ENCODE measurements at regions not wholly inside any gene's neighbourhood (a gene's known extent, or its start where the extent isn't known, plus 50 kb on each side); places are given as distances from the start of the nearest gene placed in this dataset.
A peak's percentile ranks its signal among the peaks of the same experiment; 100 is the strongest.

DNA sequence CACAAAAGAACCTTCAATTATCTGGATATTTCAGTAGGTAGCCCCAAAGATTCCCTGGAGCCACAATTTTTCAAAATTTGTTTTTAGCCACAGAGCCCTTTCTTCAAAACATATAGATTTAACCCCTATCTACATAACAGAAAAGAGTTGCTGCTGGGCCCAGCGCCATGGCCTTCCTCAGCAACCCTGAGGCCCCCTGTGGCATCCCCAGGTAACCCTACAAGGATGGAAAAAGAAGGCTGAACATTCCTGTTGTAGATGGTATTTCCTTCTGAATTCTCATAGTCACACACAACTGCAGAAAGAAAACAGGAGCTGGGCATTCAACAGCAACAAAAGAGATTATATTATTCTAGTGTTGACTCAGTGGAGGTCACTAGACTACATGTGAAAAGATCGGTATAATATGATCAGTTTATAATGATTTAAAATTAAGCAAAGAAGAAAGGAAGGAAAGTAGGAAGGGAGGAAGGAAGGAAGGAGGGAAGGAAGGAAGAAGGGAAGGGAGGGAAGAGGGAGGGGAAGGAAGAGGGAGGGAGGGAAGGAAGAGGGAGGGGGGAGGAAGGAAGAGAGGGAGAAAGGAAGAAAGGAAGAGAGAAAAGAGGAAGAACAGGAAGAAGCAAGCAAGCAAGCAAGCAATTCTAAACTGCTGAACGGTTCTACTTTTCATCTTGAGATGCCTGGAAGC, 342.5 kb upstream of the NR2F2 start:
- ATAC-seq (no peak), DNase-seq (no peak)

DNA sequence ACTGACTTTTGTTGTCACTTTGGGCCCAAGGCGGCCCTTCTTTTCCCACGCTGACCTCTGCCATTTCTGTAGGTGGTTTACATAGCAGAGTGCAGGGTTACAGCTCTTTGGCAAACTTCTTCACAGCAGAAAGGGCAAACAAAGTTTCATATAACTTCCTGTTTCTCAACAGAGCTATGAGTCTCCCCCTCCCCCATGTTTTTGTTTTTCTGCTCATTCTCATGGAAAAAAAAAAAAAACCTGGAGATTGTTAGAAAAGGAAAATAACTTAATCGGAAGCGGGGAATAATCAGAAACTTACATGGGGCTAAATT, 342.0 kb upstream of the NR2F2 start:
- no peak overlapping the region for H3K27ac Mint-ChIP-seq
- peaks cover 6 to 36% (median 19%) of the 10 kb centered on the region in 5 donors for H3K27me3 Mint-ChIP-seq
- peaks cover 0 to 5% (median 0%) of the 10 kb centered on the region in 9 donors for H3K9me3 Mint-ChIP-seq

More for the DNA sequence above, 342.5 kb upstream of the NR2F2 start:
- no peak overlapping the region for H3K27ac Mint-ChIP-seq
- H3K4me1 Mint-ChIP-seq: peaks cover 0 to 15% (median 0%) of the 10 kb centered on the region in 4 donors
- no peak overlapping the region for H3K4me3 Mint-ChIP-seq
- H3K9me3 Mint-ChIP-seq: peaks cover 0 to 5% (median 0%) of the 10 kb centered on the region in 9 donors
- H3K27me3 Mint-ChIP-seq: peaks cover 6 to 41% (median 19%) of the 10 kb centered on the region in 5 donors
- POLR2A ChIA-PET: no interaction called here
- peaks cover 0 to 13% (median 3%) of the 10 kb centered on the region in 3 donors for H3K36me3 Mint-ChIP-seq

DNA sequence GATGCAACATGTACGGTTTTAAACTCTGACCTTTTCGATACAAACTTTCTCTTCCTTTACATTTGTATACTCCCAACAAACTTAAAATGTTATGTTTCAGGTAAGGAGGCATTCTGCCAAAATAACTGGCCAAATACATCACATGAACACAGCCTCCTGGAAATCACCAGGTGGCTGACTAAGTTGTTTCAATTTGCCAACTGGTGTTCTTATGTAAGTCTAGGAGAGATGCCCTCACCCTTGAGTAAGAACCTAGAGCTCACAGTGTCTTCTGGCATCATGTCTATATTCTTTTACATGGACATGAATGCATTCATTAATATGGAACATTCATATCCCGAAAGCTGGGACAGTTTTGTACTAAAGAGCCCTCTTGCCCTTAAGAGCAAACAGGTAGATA, 341.1 kb upstream of the NR2F2 start:
- Mint-ChIP-seq H3K9me3 (peaks cover 0 to 5% (median 0%) of the 10 kb centered on the region in 9 donors), H3K36me3 (peaks cover 0 to 13% (median 3%) of the 10 kb centered on the region in 3 donors), H3K4me3 (no peak overlapping the region), H3K4me1 (peaks cover 0 to 15% (median 0%) of the 10 kb centered on the region in 4 donors), H3K27ac (no peak overlapping the region), H3K27me3 (peaks cover 6 to 27% (median 19%) of the 10 kb centered on the region in 5 donors)
- ATAC-seq: no peak
- POLR2A ChIA-PET: no interaction called here
- DNase-seq: no peak

More for the DNA sequence above, 342.0 kb upstream of the NR2F2 start:
- POLR2A ChIA-PET: no interaction called here
- no peak overlapping the region for H3K4me3 Mint-ChIP-seq
- peaks cover 0 to 15% (median 0%) of the 10 kb centered on the region in 4 donors for H3K4me1 Mint-ChIP-seq
- ATAC-seq (no peak), DNase-seq (no peak)
- H3K36me3 Mint-ChIP-seq: peaks cover 0 to 13% (median 3%) of the 10 kb centered on the region in 3 donors

DNA sequence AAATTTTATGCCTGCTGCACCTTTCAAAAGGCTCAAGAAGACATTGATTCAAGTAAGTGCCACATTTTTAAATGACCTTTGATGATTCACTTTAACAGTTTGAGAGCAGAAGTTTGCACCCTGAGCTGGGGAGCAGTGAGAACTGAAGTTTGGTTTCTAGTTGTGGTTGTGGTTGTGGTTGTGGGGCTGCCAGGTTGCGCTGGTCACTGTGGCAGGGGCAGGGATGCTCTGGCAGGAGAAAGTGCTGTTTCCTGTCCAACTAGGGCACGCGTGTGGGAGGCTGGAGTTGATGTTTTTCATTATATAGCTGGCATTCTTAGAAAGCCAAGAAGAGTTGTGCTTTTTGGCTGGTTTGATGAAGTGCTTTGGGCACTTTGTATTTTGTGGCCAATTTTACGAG, 339.7 kb upstream of the NR2F2 start:
- ATAC-seq: no peak
- no peak overlapping the region for H3K4me3 Mint-ChIP-seq
- peaks cover 0 to 21% (median 11%) of the 10 kb centered on the region in 4 donors for H3K4me1 Mint-ChIP-seq
- POLR2A ChIA-PET: no interaction called here
- H3K27me3 Mint-ChIP-seq: peaks cover 9 to 32% (median 22%) of the 10 kb centered on the region in 5 donors
- H3K9me3 Mint-ChIP-seq: peaks cover 0 to 7% (median 0%) of the 10 kb centered on the region in 9 donors
- DNase-seq: no peak
- H3K27ac Mint-ChIP-seq: no peak overlapping the region
- H3K36me3 Mint-ChIP-seq: peaks cover 0 to 13% (median 3%) of the 10 kb centered on the region in 3 donors

DNA sequence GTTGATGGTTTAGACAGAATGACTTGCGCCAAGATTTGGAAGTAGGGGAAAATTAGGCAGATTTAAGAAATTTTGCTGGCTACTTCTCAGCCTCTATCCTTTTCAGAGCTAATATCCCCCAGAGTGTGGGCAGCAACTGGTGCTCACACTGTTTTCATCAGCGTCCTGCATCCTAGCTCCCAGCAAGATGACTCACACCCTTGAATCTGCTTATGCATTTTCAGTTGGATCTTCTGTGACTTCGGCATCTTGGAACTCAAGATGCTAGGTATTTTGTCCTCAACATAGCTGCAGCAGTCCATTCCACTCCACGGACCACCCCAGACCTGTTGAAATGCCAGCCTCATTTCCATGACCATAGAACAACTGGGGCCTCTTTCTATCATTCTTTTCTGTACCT, 336.1 kb upstream of the NR2F2 start:
- Mint-ChIP-seq H3K4me1 (peaks cover 5 to 23% (median 20%) of the 10 kb centered on the region in 4 donors), H3K27ac (no peak overlapping the region), H3K27me3 (peaks cover 15 to 47% (median 24%) of the 10 kb centered on the region in 5 donors), H3K4me3 (no peak overlapping the region), H3K36me3 (peaks cover 0 to 13% (median 3%) of the 10 kb centered on the region in 3 donors), H3K9me3 (peaks cover 0 to 7% (median 0%) of the 10 kb centered on the region in 9 donors)
- ATAC-seq (no peak), DNase-seq (no peak)
- POLR2A ChIA-PET: no interaction called here

DNA sequence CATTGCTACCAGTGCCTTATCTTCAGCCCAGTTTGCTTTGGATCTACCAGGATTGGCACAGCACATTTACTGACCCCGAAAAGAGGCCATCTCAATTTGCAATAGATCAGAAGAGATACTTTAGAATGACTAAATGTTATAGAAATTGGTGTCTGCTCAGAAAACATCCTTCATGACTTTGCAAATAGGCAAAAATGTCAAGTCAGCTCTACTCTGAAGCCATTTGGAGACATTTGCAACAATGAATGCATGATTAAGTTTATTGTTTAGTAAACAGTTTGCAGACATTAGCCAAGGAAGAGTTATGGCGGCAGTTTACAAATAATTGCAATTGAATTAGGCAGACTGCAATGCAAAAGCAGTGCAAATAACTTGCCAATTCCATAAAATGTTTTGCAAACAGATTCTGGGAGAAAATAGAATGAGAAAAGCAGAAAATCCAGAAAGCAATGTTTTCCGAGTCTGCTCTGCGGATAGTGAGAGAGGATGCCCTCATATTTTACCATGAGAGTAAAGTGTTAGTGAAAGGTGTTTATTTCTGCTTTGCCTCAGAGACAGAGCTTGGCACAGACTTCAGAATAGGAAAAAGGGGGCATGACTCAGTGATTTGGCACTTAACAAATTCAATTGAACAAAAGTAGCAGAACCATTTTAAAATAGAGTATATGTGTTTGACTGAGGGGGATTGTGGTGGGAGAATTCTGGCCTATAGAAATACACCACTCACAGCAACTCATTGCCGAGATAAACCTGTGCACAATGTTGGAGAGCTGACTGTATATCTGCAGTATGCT, 334.9 kb upstream of the NR2F2 start:
- Mint-ChIP-seq H3K36me3 (peaks cover 0 to 3% (median 0%) of the 10 kb centered on the region in 3 donors), H3K9me3 (peaks cover 0 to 5% (median 0%) of the 10 kb centered on the region in 9 donors), H3K27me3 (peaks cover 12 to 43% (median 15%) of the 10 kb centered on the region in 5 donors), H3K4me3 (no peak overlapping the region), H3K4me1 (peaks cover 5 to 22% (median 18%) of the 10 kb centered on the region in 4 donors), H3K27ac (no peak overlapping the region)
- POLR2A ChIA-PET: no interaction called here
- no peak for ATAC-seq
- no peak for DNase-seq

DNA sequence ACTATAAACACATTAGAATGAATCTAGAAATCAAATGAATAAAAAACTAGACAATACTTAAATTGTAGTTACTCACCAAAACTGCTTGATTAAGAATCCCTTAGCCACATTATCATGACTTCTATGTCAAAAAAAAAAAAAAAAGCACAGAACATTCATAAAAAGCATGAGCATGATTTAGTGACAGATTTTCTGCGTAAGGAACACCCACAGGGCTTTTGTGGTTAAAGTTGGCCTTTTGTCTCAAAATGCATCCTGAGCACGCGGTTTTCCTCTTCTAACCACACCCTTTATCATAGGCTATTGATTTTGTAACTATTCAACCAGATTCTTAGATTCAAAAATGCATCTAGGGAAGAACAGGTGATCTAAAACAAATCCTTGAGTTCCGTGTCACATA, 334.0 kb upstream of the NR2F2 start:
- peaks cover 0 to 2% (median 0%) of the 10 kb centered on the region in 9 donors for H3K9me3 Mint-ChIP-seq
- no peaks in the 10 kb centered on the region for H3K36me3 Mint-ChIP-seq
- peak overlapping the region in 1 of 10 donors; percentile 30 for H3K4me3 Mint-ChIP-seq
- H3K27ac Mint-ChIP-seq: no peak overlapping the region
- H3K4me1 Mint-ChIP-seq: peaks cover 5 to 22% (median 17%) of the 10 kb centered on the region in 4 donors
- peaks cover 12 to 37% (median 12%) of the 10 kb centered on the region in 5 donors for H3K27me3 Mint-ChIP-seq
- DNase-seq: peak in 3 of 10 donors; percentile 16 to 29 (median 21)
- ATAC-seq: no peak
- POLR2A ChIA-PET: no interaction called here

DNA sequence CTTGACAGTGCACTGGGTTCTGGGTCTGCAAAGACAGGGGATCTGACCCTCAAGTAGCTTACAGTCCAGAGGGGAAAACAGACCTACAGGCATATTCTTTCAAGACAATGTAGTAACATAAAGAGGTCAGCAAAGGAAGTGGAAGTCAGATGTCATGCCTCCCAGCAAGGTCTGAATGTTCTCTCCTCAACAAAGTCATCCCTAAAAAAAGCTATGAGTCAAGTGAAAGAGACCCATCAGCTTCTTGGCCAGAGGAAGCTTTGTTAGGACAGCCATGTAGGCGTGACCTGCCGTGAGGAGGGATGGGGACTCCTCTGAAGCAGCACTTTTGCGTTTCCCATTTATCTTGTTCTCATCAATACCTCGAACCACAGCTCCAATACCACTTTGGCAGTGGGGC, 331.6 kb upstream of the NR2F2 start:
- no peak for ATAC-seq
- POLR2A ChIA-PET: no interaction called here
- no peak for DNase-seq
- no peaks in the 10 kb centered on the region for H3K36me3 Mint-ChIP-seq
- peaks cover 12 to 37% (median 18%) of the 10 kb centered on the region in 5 donors for H3K27me3 Mint-ChIP-seq
- H3K4me3 Mint-ChIP-seq: no peak overlapping the region
- H3K9me3 Mint-ChIP-seq: peaks cover 0 to 2% (median 0%) of the 10 kb centered on the region in 9 donors
- H3K27ac Mint-ChIP-seq: no peak overlapping the region
- peaks cover 5 to 22% (median 17%) of the 10 kb centered on the region in 4 donors for H3K4me1 Mint-ChIP-seq

DNA sequence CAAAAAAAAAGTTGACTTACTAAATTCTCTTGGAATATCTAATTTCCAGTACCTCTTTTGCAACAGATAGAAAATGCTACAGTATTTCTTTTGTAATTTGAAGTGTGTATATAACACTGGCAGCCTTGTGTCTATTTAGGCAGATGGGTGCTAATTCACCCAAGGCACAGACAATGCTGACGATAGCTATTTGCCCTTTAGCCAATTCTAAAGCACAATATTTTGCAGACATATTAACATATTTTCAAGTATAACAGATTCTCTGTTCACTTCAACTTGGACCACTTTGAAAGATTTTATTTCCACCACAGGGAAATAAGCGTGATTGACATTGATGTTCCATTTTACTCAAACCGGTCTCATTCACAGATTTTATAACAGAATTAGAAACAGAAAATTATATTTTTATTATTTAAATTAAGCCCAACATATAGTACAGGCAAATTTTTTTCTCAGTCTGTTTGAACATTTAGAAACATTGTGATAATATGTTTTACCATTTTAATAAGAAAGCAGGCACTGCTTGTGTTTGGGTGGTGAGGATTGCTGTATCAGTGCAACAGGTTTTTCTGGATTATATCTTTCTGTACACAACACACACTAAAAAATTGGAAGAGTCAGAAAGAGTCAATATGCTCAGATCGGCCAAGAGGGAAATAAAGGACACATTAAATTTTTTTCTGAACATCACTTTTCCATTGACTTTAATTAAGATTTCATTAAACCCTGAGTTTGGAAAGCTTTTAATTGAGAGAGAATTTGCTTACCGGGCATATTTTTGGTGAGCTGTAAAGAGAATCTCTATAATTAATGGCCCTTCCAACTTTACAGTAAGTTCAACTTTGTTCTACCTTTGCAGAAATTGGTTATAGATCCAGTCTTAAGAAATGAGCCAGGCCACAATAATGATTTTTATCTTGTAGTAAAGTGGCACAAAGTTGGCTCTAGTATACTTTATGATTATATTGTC, 327.3 kb upstream of the NR2F2 start:
- peaks cover 0 to 11% (median 0%) of the 10 kb centered on the region in 9 donors for H3K9me3 Mint-ChIP-seq
- no peak overlapping the region for H3K27ac Mint-ChIP-seq
- ATAC-seq: no peak
- peaks cover 0 to 7% (median 0%) of the 10 kb centered on the region in 3 donors for H3K36me3 Mint-ChIP-seq
- no peaks in the 10 kb centered on the region for H3K4me1 Mint-ChIP-seq
- peaks cover 11 to 50% (median 19%) of the 10 kb centered on the region in 5 donors for H3K27me3 Mint-ChIP-seq
- no peak overlapping the region for H3K4me3 Mint-ChIP-seq
- POLR2A ChIA-PET: no interaction called here
- DNase-seq: no peak

DNA sequence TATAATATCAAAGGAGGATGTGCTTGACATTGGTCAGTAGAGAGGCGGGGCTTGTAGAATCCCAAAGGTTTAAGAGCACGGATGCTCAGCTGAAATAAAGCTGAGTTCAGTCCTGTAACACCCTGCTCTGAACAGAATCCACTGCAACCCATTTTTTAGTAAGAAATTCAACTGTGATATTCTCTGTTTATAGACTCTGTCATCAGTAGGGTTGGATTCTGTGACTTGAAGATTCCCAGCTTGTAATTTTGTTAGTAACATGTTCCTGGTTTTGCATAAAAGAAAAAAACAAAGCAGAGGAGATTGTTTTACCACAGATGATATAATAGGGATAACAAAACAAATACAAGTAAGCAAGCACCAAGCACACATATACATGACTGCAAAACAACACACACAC, 324.6 kb upstream of the NR2F2 start:
- POLR2A ChIA-PET: no interaction called here
- peaks cover 0 to 11% (median 0%) of the 10 kb centered on the region in 9 donors for H3K9me3 Mint-ChIP-seq
- no peaks in the 10 kb centered on the region for H3K4me1 Mint-ChIP-seq
- no peak overlapping the region for H3K4me3 Mint-ChIP-seq
- H3K36me3 Mint-ChIP-seq: peaks cover 0 to 7% (median 2%) of the 10 kb centered on the region in 3 donors
- no peak for DNase-seq
- peaks cover 15 to 45% (median 18%) of the 10 kb centered on the region in 5 donors for H3K27me3 Mint-ChIP-seq
- no peak overlapping the region for H3K27ac Mint-ChIP-seq
- ATAC-seq: no peak

DNA sequence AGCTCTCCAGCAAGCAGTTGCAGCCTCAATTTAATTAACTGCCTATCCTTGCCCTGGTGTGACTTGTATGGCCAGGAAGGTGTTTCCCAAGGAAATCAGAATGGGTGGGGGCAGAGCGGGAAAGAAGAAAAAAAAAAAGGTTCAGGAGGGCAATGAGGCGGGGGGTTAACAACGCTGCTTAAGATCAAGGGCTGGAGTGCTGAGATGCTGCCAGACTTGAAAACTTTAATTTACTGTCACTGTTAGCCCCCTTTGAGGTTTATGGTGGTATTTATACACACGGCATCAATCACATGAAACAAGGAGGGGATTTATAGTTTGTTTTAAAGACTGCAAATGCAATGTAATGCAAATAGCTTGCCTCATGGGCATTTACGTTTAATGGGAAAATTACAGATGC, 319.4 kb upstream of the NR2F2 start:
- H3K27ac Mint-ChIP-seq: no peak overlapping the region
- H3K36me3 Mint-ChIP-seq: peaks cover 0 to 11% (median 3%) of the 10 kb centered on the region in 3 donors
- DNase-seq (no peak), ATAC-seq (no peak)
- no peaks in the 10 kb centered on the region for H3K4me1 Mint-ChIP-seq
- POLR2A ChIA-PET: no interaction called here
- H3K4me3 Mint-ChIP-seq: no peak overlapping the region
- peaks cover 22 to 73% (median 32%) of the 10 kb centered on the region in 5 donors for H3K27me3 Mint-ChIP-seq
- H3K9me3 Mint-ChIP-seq: peaks cover 0 to 11% (median 3%) of the 10 kb centered on the region in 9 donors

DNA sequence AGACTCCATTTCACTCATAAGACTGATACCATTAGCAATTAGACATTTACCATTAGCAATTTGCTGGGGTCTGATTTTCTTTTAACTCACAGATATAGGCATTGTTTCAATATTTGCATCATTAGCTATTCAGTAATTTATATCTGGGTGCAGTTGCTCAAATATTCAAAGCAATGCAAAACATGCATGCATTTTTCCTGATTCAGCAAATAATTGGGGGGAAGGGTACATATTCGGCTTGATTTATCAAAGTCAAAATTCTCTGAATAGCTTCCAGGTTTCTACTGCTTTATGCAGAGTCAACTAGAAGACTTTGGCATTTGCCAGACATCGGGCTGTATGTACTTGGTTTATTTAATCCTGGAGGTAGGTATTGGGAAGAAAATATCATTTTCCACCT, 315.6 kb upstream of the NR2F2 start:
- POLR2A ChIA-PET: no interaction called here
- no peak for DNase-seq

More for the DNA sequence above, 315.6 kb upstream of the NR2F2 start:
- no peak for ATAC-seq
- peaks cover 21 to 57% (median 29%) of the 10 kb centered on the region in 5 donors for H3K27me3 Mint-ChIP-seq
- peaks cover 0 to 4% (median 3%) of the 10 kb centered on the region in 3 donors for H3K36me3 Mint-ChIP-seq
- H3K27ac Mint-ChIP-seq: no peak overlapping the region
- H3K9me3 Mint-ChIP-seq: peaks cover 0 to 8% (median 2%) of the 10 kb centered on the region in 9 donors
- H3K4me3 Mint-ChIP-seq: no peak overlapping the region
- no peaks in the 10 kb centered on the region for H3K4me1 Mint-ChIP-seq
